ENCODE measurements at regions not wholly inside any gene's neighbourhood (a gene's known extent, or its start where the extent isn't known, plus 50 kb on each side); places are given as distances from the start of the nearest gene placed in this dataset.
"Not testable (repeated sequence)": the region's sequence is repeated elsewhere in the genome, so short reads cannot be mapped to it uniquely, and the experiment has no call there.

DNA sequence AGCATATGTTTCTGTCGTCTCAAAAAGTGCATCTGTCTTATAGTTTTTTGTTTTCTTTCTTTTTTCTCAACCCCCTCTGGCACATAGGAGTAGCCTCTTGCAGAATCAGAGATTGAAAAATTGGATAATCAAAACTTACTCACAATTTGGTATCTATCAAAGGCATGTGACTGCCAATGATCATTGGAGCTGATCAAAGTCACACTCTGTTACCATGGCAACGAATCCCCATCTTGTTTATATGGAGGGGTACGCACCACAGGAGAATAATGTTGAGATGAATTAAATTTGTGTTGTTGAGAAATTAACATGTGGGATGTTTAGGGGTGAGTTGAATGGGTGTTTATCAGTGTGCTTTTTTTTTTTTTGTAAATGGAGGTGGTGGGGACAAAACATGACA is 458.3 kb upstream of the FANCL start:
- Histone ChIP-seq H3K4me1 (ENCODE audit: control insufficient read depth in 1 of 2, low read depth in 2 of 2) (no peaks in the 10 kb centered on the region), H3K9me3 (no peaks in the 10 kb centered on the region), H3K27ac (no peak overlapping the region), H3K27me3 (replicated peaks; ENCODE audit: insufficient read depth) (no peaks in the 10 kb centered on the region), H3K36me3 (no peaks in the 10 kb centered on the region), H3K4me3 (no peak overlapping the region)
- TF ChIP-seq, protein P1, sequence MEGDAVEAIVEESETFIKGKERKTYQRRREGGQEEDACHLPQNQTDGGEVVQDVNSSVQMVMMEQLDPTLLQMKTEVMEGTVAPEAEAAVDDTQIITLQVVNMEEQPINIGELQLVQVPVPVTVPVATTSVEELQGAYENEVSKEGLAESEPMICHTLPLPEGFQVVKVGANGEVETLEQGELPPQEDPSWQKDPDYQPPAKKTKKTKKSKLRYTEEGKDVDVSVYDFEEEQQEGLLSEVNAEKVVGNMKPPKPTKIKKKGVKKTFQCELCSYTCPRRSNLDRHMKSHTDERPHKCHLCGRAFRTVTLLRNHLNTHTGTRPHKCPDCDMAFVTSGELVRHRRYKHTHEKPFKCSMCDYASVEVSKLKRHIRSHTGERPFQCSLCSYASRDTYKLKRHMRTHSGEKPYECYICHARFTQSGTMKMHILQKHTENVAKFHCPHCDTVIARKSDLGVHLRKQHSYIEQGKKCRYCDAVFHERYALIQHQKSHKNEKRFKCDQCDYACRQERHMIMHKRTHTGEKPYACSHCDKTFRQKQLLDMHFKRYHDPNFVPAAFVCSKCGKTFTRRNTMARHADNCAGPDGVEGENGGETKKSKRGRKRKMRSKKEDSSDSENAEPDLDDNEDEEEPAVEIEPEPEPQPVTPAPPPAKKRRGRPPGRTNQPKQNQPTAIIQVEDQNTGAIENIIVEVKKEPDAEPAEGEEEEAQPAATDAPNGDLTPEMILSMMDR (IDR thresholded peaks at IDR 0.05), result no peak
- ATAC-seq (ENCODE audit: insufficient number of reproducible peaks, low FRiP score, low read depth) (no peak), DNase-seq (ENCODE audit: low spot score) (no peak)

DNA sequence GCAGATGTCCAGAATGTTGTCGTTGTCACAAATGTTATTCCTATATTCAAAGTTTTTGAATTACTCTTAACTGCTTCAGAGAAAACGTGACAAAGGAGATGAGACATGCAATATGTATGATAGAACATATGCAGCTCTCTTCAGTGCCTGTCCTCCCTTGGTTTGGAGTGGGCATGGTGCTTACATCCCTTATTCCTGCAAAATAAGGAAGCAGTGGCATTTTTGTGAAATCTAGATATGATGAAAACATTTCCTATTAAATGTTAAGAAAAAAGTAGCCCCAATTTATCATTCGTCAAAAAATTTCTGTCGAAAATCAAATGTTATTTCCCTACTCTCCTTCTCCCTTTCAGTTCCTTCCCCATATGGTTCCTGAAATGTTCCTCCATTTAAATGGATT is 457.5 kb upstream of the FANCL start:
- Histone ChIP-seq H3K36me3 (no peaks in the 10 kb centered on the region), H3K9me3 (no peaks in the 10 kb centered on the region), H3K4me1 (ENCODE audit: control insufficient read depth in 1 of 2, low read depth in 2 of 2) (no peaks in the 10 kb centered on the region), H3K4me3 (no peak overlapping the region), H3K27ac (no peak overlapping the region), H3K27me3 (replicated peaks; ENCODE audit: insufficient read depth) (no peaks in the 10 kb centered on the region)
- no peak for DNase-seq (ENCODE audit: low spot score)
- no peak for ATAC-seq (ENCODE audit: insufficient number of reproducible peaks, low FRiP score, low read depth)
- TF ChIP-seq, protein P1 (IDR thresholded peaks at IDR 0.05), result no peak

DNA sequence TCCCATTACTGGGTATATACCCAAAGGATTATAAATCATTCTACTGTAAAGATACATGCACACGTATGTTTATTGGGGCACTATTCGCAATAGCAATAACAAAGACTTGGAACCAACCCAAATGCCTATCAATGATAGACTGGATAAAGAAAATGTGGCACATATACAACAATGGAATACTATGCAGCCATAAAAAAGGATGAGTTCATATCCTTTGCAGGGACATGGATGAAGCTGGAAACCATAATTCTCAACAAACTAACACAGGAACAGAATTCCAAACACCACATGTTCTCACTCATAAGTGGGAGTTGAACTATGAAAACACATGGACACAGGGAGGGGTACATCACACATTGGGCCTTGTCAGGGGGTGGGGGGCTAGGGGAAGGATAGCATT is 453.0 kb upstream of the FANCL start:
- not testable (repeated sequence) for DNase-seq (ENCODE audit: low spot score); ATAC-seq (ENCODE audit: insufficient number of reproducible peaks, low FRiP score, low read depth); H3K36me3 ChIP-seq

DNA sequence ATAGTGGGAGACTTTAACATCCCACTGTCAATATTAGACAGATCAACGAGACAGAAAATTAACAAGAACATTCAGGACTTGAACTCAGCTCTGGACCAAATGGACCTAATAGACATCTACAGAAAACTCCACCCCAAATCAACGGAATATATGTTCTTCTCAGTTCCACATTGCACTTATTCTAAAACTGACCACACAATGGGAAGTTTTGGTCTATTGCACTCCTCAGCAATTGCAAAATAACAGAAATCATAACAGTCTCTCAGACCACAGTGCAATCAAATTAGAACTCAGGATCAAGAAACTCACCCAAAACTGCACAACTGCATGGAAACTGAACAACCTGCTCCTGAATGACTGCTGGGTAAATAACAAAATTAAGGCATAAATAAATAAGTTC is 449.9 kb upstream of the FANCL start:
- H3K36me3 ChIP-seq; H3K9me3 ChIP-seq; H3K27me3 ChIP-seq (replicated peaks; ENCODE audit: insufficient read depth); H3K4me3 ChIP-seq; ATAC-seq (ENCODE audit: insufficient number of reproducible peaks, low FRiP score, low read depth); H3K27ac ChIP-seq; DNase-seq (ENCODE audit: low spot score); H3K4me1 ChIP-seq (ENCODE audit: control insufficient read depth in 1 of 2, low read depth in 2 of 2): not testable (repeated sequence)

More for the DNA sequence above, 453.0 kb upstream of the FANCL start:
- H3K4me3 ChIP-seq; H3K4me1 ChIP-seq (ENCODE audit: control insufficient read depth in 1 of 2, low read depth in 2 of 2); H3K27ac ChIP-seq; H3K9me3 ChIP-seq; H3K27me3 ChIP-seq (replicated peaks; ENCODE audit: insufficient read depth): not testable (repeated sequence)

DNA sequence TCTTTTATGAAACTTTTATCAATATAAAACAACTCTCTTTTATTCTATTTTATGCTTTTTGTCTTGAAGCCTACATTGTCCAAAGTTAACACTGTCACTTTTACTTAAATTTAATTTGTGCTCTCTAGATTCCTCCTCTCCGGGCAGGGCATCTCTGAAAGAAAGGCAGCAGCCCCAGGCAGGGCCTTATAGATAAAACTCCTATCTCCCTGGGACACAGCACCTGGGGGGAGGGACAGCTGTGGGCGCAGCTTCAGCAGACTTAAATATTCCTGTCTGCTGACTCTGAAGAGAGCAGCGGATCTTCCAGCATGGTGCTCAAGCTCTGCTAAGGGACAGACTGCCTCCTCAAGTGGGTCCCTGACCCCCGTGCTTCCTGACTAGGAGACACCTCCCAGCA is 447.7 kb upstream of the FANCL start:
- TF ChIP-seq, protein P1 (IDR thresholded peaks at IDR 0.05), result no peak
- H3K9me3 ChIP-seq, result no peaks in the 10 kb centered on the region
- no peaks in the 10 kb centered on the region for H3K36me3 ChIP-seq
- no peaks in the 10 kb centered on the region for H3K27me3 ChIP-seq (replicated peaks; ENCODE audit: insufficient read depth)
- DNase-seq (ENCODE audit: low spot score) (no peak), ATAC-seq (ENCODE audit: insufficient number of reproducible peaks, low FRiP score, low read depth) (no peak)
- no peak overlapping the region for H3K27ac ChIP-seq
- no peaks in the 10 kb centered on the region for H3K4me1 ChIP-seq (ENCODE audit: control insufficient read depth in 1 of 2, low read depth in 2 of 2)
- no peak overlapping the region for H3K4me3 ChIP-seq

DNA sequence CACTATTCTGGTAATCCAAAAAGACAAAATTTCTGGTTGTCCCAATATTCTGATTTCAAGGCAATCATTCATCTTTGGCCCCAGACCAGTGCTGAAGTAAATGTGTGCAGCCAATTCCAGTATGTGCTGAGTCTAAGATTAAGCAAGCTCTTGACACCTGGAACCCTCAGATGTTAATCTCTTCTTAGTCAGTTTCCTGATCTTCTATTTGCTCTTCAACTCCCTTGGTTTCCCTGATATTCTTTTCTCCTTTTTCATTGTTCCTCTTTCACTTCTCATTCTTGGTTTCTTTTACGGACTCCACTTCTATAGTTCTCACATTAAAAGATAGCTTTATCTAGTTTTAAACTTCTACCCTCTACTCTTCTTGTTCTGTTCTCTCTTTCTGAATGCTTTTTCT is 445.7 kb upstream of the FANCL start:
- Histone ChIP-seq H3K4me3 (no peak overlapping the region), H3K36me3 (no peaks in the 10 kb centered on the region), H3K27me3 (replicated peaks; ENCODE audit: insufficient read depth) (no peaks in the 10 kb centered on the region), H3K27ac (no peak overlapping the region), H3K9me3 (no peaks in the 10 kb centered on the region), H3K4me1 (ENCODE audit: control insufficient read depth in 1 of 2, low read depth in 2 of 2) (no peaks in the 10 kb centered on the region)
- no peak for DNase-seq (ENCODE audit: low spot score)
- TF ChIP-seq, protein P1 (IDR thresholded peaks at IDR 0.05), result no peak
- no peak for ATAC-seq (ENCODE audit: insufficient number of reproducible peaks, low FRiP score, low read depth)
